ENCODE measurements at regions not wholly inside any gene's neighbourhood (a gene's known extent, or its start where the extent isn't known, plus 50 kb on each side); places are given as distances from the start of the nearest gene placed in this dataset.
A peak's percentile ranks its signal among the peaks of the same experiment; 100 is the strongest.
"Not testable (repeated sequence)": the region's sequence is repeated elsewhere in the genome, so short reads cannot be mapped to it uniquely, and the experiment has no call there.

DNA sequence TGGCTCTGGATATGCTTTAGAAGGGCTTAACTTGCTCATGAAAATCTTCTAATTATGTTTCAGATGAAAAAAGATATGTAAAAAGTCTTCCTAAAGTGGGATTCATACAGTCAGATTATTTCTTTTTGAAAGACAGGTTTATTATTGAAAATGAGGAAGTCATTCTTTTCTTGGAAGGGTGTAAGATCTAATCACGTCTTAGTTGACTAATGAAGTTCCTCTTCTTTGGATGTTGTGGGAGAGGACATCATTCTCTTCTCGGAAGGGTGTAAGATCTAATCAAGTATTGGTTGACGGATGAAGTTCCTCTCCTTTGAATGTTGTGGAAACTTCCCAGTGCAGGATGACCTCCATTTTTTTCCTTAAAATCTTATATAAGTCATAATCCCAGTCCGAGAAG lies 74.9 kb downstream of the ALG10 start:
- DNase-seq: no peak

DNA sequence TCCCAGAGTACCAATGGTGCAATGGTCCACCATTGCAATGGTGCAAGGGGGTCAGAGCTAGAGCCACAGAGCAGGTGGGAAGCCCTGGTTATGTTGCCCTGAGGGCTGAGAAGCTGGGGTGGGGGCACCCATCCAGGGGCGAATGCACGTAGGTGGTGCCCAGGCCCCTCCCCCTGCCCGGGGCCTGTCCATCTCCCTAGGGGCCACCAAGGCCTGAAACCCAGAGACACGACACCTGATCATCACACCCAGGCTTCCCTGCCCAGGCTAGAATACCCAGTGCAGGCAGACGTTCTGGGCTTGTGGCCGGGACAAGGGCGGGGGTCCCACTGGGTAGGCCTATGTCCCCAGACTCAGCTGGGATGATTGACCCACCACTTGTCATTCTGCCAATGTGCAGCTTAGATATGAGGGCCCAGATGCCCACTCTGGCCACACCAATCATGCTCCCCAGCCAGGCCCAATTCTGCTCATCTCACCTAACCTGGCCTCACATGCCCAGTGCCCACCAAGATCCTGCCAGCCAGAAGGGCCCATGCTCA lies 83.2 kb downstream of the ALG10 start:
- DNase-seq: no peak

- DNase-seq: no peak
These were observed 83.9 kb downstream of the ALG10 start for GRCh38 chr12:34106172-34106571.

DNA sequence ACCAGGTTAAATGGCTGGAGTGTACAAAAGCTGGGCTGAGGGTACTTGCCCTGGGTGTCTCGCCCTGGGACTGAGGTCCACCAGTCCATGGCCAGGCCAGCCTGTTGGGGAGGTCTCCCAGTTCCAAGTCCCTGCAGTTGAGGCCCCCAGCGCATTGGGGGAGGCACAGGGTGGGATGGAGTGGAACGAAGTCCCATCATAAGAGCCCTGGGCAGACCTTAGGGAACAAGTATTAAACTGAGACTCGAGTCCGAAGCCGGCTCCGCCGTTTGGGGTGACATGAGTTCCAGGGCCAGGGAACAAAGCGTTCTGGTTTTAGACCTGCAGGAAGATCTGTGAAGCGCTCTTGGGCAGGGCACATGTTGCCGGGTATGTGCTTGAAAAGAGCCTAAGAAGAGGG lies 84.7 kb downstream of the ALG10 start:
- DNase-seq: no peak

GRCh38 chr12:34107781-34108404 lies 85.6 kb downstream of the ALG10 start:
- DNase-seq: no peak

- no peak for DNase-seq
These were observed 86.1 kb downstream of the ALG10 start for GRCh38 chr12:34108405-34108803.

- DNase-seq: no peak
These were observed 86.7 kb downstream of the ALG10 start for GRCh38 chr12:34108967-34109366.

- no peak for DNase-seq
These were observed 87.1 kb downstream of the ALG10 start for GRCh38 chr12:34109390-34109789.

DNA sequence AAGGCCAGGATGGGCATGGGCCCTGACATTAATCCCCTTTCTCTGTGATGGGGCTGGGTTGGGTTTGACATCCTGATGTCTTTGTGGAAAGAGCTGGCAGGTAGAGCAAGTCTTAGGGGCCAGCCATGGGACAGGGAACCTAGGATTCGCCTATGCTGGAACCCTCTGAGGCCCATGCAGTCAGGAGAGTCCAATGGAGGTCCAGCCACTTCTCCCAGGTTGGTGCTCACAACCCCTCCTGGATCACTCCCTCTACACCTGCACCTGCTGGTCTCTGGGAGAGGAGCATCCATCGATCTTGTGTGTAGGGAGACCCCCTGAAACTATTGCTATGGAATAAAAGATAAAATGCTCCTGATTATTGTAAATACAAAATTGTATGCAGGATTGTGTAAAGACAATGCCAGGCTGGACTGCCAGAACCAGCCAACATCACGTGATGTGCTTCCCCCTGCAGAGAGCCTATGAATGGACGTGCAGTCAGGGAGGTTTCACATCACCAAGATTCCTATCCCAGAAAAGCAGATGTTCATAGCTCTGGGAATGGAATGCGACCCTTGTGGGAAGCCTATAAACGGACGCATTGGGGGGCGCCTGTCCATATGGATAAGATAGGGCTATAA lies 87.7 kb downstream of the ALG10 start:
- DNase-seq: not testable (repeated sequence)

DNA sequence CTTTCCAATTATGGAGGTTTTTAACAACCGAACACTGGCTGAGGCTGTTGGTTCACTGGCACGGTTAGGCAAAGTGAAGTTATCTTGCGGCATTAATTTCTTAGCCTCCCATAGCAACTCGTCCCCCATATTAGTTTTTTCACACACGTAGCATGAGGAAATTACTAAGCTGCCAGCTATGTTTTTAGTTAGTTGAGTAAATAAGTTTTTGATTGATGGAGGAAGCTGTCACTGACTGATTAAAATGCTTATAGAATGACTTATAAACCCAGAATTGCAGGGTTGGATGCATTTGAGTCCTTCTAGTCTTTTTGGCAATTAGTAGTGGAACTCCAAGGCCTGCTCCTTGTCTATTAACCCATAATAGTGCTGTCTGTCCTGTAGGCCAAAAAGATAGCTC lies 97.1 kb downstream of the ALG10 start:
- DNase-seq: no peak

GRCh38 chr12:34121360-34121759 lies 99.1 kb downstream of the ALG10 start:
- DNase-seq: no peak

GRCh38 chr12:34123092-34123491 lies 100.8 kb downstream of the ALG10 start:
- peak; percentile 14 to 35 for DNase-seq

GRCh38 chr12:34124608-34125007 lies 102.3 kb downstream of the ALG10 start:
- DNase-seq: no peak

GRCh38 chr12:34126239-34126641 lies 103.9 kb downstream of the ALG10 start:
- DNase-seq: no peak

- DNase-seq: no peak
These were observed 104.5 kb downstream of the ALG10 start for GRCh38 chr12:34126805-34127204.

DNA sequence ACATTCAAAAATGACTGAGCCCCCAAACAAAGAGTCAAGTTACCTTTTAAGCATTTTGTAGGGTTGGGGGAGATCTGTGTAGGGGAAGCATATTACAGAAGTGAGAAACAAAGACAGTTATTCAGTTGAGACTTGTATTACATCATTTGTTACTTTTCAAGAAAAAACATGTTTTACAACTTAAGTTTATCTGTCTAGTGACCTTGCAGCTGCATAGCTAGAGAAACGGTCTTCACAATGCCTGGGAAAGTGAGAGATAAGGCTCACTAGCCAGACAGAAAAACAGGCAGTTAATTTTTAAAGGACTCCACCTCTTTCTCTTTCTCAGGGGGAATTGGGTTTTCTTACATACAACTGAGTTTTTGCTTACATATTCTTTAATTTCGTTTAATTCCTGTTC lies 105.1 kb downstream of the ALG10 start:
- not testable (repeated sequence) for DNase-seq

GRCh38 chr12:34142430-34142829 lies 120.1 kb downstream of the ALG10 start:
- DNase-seq: no peak

DNA sequence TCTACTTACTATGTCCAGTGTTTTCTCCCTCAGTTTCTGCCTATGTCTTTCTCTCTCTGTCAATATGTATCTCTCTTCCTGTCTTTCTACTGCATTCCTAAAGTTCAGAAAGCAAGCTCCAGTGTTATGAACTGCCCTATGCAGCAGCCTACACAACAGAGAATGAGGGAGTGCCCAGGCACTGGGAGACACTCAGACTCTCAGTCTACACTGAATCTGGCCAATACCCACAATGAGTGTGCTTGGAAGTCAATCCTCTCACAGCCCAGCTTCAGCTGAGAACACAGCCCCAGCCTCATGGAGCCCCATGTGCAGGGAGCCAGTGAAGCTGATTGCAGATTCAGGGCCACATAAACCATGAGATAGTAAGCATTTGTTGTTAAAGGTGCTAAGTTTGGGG lies 128.7 kb downstream of the ALG10 start:
- DNase-seq: no peak

DNA sequence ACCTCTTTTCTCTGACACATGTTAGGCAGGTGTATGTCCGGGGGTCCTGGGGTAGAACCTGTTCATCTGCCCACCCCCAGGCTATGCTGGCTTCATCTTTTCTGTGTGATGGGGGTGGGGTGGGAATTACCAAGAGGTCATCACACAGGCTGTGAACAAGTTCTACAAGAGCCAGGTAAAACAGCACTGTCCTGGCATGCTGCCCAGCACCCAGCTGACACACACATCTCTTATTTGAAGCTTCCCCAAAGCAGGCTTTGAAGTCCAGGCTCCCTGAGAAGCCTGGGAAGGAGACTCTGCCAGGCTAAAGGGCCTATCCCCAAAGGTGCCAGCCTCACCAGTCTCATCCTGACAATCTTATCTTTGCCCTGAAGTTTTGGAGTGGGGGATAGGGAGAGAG lies 141.1 kb downstream of the ALG10 start:
- no peak for DNase-seq

DNA sequence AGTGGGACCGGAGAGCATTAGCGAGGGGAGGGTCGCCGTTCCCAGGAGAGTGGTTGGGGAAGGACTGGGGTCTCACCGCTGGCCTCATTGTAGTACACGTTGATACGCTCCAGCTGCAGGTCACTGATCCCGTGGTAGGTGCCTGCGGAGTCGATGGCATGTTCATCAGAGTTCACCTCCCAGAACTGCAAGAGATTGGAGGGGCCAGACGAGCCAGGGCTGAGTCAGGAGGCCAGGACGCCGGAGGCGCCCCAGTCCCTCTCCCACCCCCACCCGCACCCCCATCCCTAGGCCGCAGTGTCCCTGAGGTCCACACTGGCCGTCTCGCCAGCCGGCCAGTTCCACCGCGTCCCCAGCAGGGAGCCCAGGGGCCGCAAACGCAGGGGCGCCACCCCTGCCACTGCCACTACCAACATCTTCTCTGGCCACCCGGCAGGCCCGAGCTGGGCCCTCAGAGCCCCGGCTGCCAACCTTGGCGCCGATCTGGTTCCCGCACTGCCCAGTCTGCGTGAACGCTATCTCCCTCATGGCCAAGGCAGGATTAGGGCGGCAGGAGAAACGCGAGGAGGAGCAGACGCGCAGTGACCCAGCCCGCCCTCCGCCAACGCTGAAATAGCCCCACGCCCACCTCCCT lies 144.2 kb downstream of the ALG10 start:
- DNase-seq: no peak

- DNase-seq: not testable (repeated sequence)
These were observed 146.2 kb downstream of the ALG10 start for GRCh38 chr12:34168507-34168906.

- no peak for DNase-seq
These were observed 164.2 kb downstream of the ALG10 start for GRCh38 chr12:34186492-34186891.

DNA sequence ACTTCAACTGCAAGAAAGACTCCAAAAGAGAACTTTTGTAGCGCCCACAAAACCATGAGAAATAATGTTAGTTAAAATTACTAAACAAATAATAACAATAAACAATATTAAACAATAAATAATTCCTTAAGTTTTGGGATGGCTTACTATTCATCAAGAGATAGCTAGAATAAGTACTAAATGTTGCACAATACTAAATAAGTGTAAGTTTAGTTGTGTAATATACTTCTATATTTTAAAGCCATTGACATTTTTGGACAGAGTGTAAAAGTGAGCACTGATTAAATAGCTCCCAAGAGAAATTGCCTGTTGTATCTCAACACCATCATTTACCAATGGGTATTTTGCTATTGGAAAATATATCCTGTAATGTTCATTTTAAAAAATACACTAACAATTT lies 166.7 kb downstream of the ALG10 start:
- no peak for DNase-seq

DNA sequence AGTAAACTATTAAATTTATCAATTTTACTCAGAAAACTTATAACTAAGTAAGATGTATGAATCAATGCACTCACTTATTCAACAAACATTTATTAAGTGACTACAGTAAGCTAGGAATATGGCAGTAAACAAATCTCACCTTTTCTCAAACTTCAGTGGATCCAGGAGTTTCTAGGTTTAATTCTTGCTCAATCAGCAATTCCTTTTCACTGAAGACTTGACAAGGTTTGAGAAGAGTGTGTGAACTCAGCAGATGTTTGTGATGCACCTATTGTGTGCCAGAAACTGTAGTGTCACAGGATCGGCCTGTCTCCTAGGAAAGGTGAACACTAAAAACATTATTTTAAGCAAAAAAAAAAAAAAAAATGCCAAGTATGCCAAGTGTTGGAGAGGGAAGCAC lies 167.8 kb downstream of the ALG10 start:
- no peak for DNase-seq

Measured in activated CD4-positive, alpha-beta T cell treated with anti-CD3 and anti-CD28 coated beads for 4 hours (primary cell).